ENCODE measurements at regions not wholly inside any gene's neighbourhood (a gene's known extent, or its start where the extent isn't known, plus 50 kb on each side); places are given as distances from the start of the nearest gene placed in this dataset.

- TF ChIP-seq HMGXB3 (CRISPR knock-in tag; IDR thresholded peaks at IDR 0.05; ENCODE audit: borderline replicate concordance) = no peak
- no peak for TF ChIP-seq ZBTB46 (CRISPR knock-in tag; IDR thresholded peaks at IDR 0.05; ENCODE audit: borderline replicate concordance)
- no peak for TF ChIP-seq FOSL1 (CRISPR knock-in tag; IDR thresholded peaks at IDR 0.05; ENCODE audit: borderline replicate concordance)
- TF ChIP-seq SNRNP70 (IDR thresholded peaks at IDR 0.05; ENCODE audit: low read depth, low read length) = no peak
- no peak for TF ChIP-seq DNMT1 (CRISPR knock-in tag; IDR thresholded peaks at IDR 0.05)
- no peak for TF ChIP-seq ZNF577 (CRISPR knock-in tag; IDR thresholded peaks at IDR 0.05; ENCODE audit: borderline replicate concordance, low read depth)
These were observed 410.4 kb downstream of the PMP22 start (continued) for GRCh38 chr17:14854691-14855090.

Measured in HepG2 (cell line).